ENCODE measurements at regions not wholly inside any gene's neighbourhood (a gene's known extent, or its start where the extent isn't known, plus 50 kb on each side); places are given as distances from the start of the nearest gene placed in this dataset.
"Not testable (repeated sequence)": the region's sequence is repeated elsewhere in the genome, so short reads cannot be mapped to it uniquely, and the experiment has no call there.

- no peak for DNase-seq (ENCODE audit: low read depth, low spot score)
Measured at GRCh38 chr4:123536225-123536624, 139.6 kb downstream of the SPRY1 start.

GRCh38 chr4:123537906-123538402 lies 141.4 kb downstream of the SPRY1 start:
- DNase-seq (ENCODE audit: low read depth, low spot score): not testable (repeated sequence)

- no peak for DNase-seq (ENCODE audit: low read depth, low spot score)
Measured at GRCh38 chr4:123545667-123546572, 149.3 kb downstream of the SPRY1 start.

GRCh38 chr4:123546573-123547060 lies 150.0 kb downstream of the SPRY1 start:
- DNase-seq (ENCODE audit: low read depth, low spot score): peak; percentile 15

GRCh38 chr4:123547216-123548165 lies 150.9 kb downstream of the SPRY1 start:
- peak; percentile 87 for DNase-seq (ENCODE audit: low read depth, low spot score)

- DNase-seq (ENCODE audit: low read depth, low spot score): no peak
Measured at GRCh38 chr4:123553279-123553678, 156.7 kb downstream of the SPRY1 start.

- no peak for DNase-seq (ENCODE audit: low read depth, low spot score)
Measured at GRCh38 chr4:123553733-123554637, 157.4 kb downstream of the SPRY1 start.

GRCh38 chr4:123554801-123555232 lies 158.2 kb downstream of the SPRY1 start:
- no peak for DNase-seq (ENCODE audit: low read depth, low spot score)

GRCh38 chr4:123555233-123555806 lies 158.7 kb downstream of the SPRY1 start:
- DNase-seq (ENCODE audit: low read depth, low spot score): no peak

GRCh38 chr4:123555807-123556273 lies 159.2 kb downstream of the SPRY1 start:
- no peak for DNase-seq (ENCODE audit: low read depth, low spot score)

- no peak for DNase-seq (ENCODE audit: low read depth, low spot score)
Measured at GRCh38 chr4:123556526-123556925, 159.9 kb downstream of the SPRY1 start.

GRCh38 chr4:123557857-123558536 lies 161.4 kb downstream of the SPRY1 start:
- no peak for DNase-seq (ENCODE audit: low read depth, low spot score)

GRCh38 chr4:123558865-123559264 lies 162.3 kb downstream of the SPRY1 start:
- no peak for DNase-seq (ENCODE audit: low read depth, low spot score)

- no peak for DNase-seq (ENCODE audit: low read depth, low spot score)
Measured at GRCh38 chr4:123559955-123560871, 163.6 kb downstream of the SPRY1 start.

GRCh38 chr4:123561525-123561924 lies 164.9 kb downstream of the SPRY1 start:
- no peak for DNase-seq (ENCODE audit: low read depth, low spot score)

GRCh38 chr4:123562994-123563750 lies 166.6 kb downstream of the SPRY1 start:
- DNase-seq (ENCODE audit: low read depth, low spot score): no peak

- peak; percentile 66 for DNase-seq (ENCODE audit: low read depth, low spot score)
Measured at GRCh38 chr4:123564758-123565346, 168.3 kb downstream of the SPRY1 start.

Data from ELF-1 (cell line).